ENCODE measurements at regions not wholly inside any gene's neighbourhood (a gene's known extent, or its start where the extent isn't known, plus 50 kb on each side); places are given as distances from the start of the nearest gene placed in this dataset.

DNA sequence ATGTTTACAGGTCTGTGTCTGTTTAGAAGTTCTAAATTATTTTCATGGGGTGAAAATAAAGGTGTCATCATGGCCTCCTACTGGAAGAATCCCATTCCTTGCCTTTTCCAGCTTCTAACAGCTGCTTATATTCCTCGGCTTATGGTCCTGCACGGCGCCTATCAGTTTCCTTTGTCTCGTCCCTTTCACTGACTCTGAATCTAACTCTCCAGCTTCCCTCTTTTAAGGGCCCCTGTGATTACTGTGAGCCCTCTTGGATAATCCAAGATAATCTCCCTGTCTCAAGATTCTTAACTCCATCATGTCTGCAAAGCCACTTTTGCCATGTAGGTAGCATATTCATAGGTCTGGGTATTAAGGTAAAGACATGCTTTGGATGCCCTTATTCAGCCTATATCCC lies 441.0 kb upstream of the ERCC4 start:
- no TSS peak for BruUV-seq (replicated peaks)
- Histone ChIP-seq H3K4me3 (no peak overlapping the region), H3K9me3 (replicated peaks; ENCODE audit: control insufficient read depth, insufficient read depth, low read depth, low read length) (no peaks in the 10 kb centered on the region), H4K20me1 (replicated peaks; ENCODE audit: control insufficient read depth, insufficient read depth, low read length) (no peaks in the 10 kb centered on the region), H3K27ac (ENCODE audit: extremely low read depth, low read depth, low read length) (no peak overlapping the region), H2AFZ (ENCODE audit: low read depth, low read length) (no peak overlapping the region), H3K36me3 (ENCODE audit: control insufficient read depth, insufficient read depth, low read length) (no peaks in the 10 kb centered on the region), H3K27me3 (ENCODE audit: control insufficient read depth in 2 of 2, insufficient read depth in 2 of 2, low read length in 2 of 2) (no peaks in the 10 kb centered on the region; a peak in 1 of 5 replicates), H3K9me1 (ENCODE audit: control insufficient read depth, insufficient read depth, low read length) (no peaks in the 10 kb centered on the region), H3K79me2 (ENCODE audit: control insufficient read depth, insufficient read depth, low read length) (no peaks in the 10 kb centered on the region), H3K9ac (ENCODE audit: insufficient read depth in 1 of 2, low read depth in 2 of 2, low read length in 2 of 2) (no peak overlapping the region), H3K4me2 (ENCODE audit: insufficient read depth, low read length) (no peak overlapping the region), H3K4me1 (replicated peaks in 1 of 2; ENCODE audit: control insufficient read depth in 2 of 2, insufficient read depth in 2 of 2, low read length in 2 of 2) (no peaks in the 10 kb centered on the region)
- ATAC-seq: no peak
- WGBS (ENCODE audit: insufficient coverage, low coverage, missing lambda C conversion rate): 0% methylated on average over 4 of the region's 4 CpGs
- POLR2A ChIA-PET: no interaction called here
- TF ChIP-seq ZNF274 (IDR thresholded peaks at IDR 0.05; ENCODE audit: borderline replicate concordance, low read depth, low read length): no peak
- TF ChIP-seq, protein P1, sequence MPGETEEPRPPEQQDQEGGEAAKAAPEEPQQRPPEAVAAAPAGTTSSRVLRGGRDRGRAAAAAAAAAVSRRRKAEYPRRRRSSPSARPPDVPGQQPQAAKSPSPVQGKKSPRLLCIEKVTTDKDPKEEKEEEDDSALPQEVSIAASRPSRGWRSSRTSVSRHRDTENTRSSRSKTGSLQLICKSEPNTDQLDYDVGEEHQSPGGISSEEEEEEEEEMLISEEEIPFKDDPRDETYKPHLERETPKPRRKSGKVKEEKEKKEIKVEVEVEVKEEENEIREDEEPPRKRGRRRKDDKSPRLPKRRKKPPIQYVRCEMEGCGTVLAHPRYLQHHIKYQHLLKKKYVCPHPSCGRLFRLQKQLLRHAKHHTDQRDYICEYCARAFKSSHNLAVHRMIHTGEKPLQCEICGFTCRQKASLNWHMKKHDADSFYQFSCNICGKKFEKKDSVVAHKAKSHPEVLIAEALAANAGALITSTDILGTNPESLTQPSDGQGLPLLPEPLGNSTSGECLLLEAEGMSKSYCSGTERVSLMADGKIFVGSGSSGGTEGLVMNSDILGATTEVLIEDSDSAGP (CRISPR knock-in tag; IDR thresholded peaks at IDR 0.05): no peak
- intact Hi-C loops (cut with micrococcal nuclease) (no loop called here), in situ Hi-C loops (cut with MboI) (no loop called here)
- no peak for DNase-seq (ENCODE audit: extremely low read depth in 1 of 4, low spot score in 3 of 4)
- CTCF ChIA-PET (ENCODE audit: low intra/inter-chr PET ratio): no interaction called here
- no peak for FAIRE-seq

DNA sequence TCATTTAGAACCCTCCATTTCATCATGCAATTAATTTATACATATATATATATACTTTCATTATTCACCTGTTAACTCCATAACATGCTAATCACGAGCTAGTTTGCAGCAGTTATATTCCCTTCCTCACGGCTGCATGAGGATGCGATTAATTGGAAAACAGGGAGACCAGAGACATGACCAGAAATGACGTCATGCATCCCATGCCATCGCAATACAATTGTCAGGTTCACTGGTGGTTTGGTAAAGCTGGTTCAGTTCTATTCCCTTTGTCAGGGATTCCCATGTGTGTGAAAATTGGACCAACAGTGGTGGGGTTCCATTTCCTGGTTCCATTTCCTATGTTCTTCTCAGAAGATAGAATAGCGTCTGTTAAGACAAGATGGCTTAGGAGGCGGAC lies 440.4 kb upstream of the ERCC4 start:
- H3K9me1 ChIP-seq (ENCODE audit: control insufficient read depth, insufficient read depth, low read length): no peaks in the 10 kb centered on the region
- H3K27ac ChIP-seq (ENCODE audit: extremely low read depth, low read depth, low read length): no peak overlapping the region
- H3K9me3 ChIP-seq (replicated peaks; ENCODE audit: control insufficient read depth, insufficient read depth, low read depth, low read length): no peaks in the 10 kb centered on the region
- no peaks in the 10 kb centered on the region for H3K4me1 ChIP-seq (replicated peaks in 1 of 2; ENCODE audit: control insufficient read depth in 2 of 2, insufficient read depth in 2 of 2, low read length in 2 of 2)
- ChIA-PET POLR2A (interaction anchor here (0.6 kb wide), 1 partner anchor 163 kb away, joined by 3 read pairs; no protein-coding TSS in a partner anchor), CTCF (ENCODE audit: low intra/inter-chr PET ratio) (no interaction called here)
- H3K4me3 ChIP-seq: no peak overlapping the region
- H3K9ac ChIP-seq (ENCODE audit: insufficient read depth in 1 of 2, low read depth in 2 of 2, low read length in 2 of 2): no peak overlapping the region
- intact Hi-C loops (cut with micrococcal nuclease): no loop called here
- H3K27me3 ChIP-seq (ENCODE audit: control insufficient read depth in 2 of 2, insufficient read depth in 2 of 2, low read length in 2 of 2): no peaks in the 10 kb centered on the region; a peak in 1 of 5 replicates
- FAIRE-seq (no peak), ATAC-seq (no peak), DNase-seq (ENCODE audit: extremely low read depth in 1 of 4, low spot score in 3 of 4) (no peak)
- H4K20me1 ChIP-seq (replicated peaks; ENCODE audit: control insufficient read depth, insufficient read depth, low read length): no peaks in the 10 kb centered on the region
- in situ Hi-C loops (cut with MboI): no loop called here
- H3K36me3 ChIP-seq (ENCODE audit: control insufficient read depth, insufficient read depth, low read length): no peaks in the 10 kb centered on the region
- BruUV-seq (replicated peaks): no TSS peak
- H3K4me2 ChIP-seq (ENCODE audit: insufficient read depth, low read length): no peak overlapping the region
- no peaks in the 10 kb centered on the region for H3K79me2 ChIP-seq (ENCODE audit: control insufficient read depth, insufficient read depth, low read length)
- no peak overlapping the region for H2AFZ ChIP-seq (ENCODE audit: low read depth, low read length)
- TF ChIP-seq ZNF124 (CRISPR knock-in tag; IDR thresholded peaks at IDR 0.05): no peak
- TF ChIP-seq ATF7 (IDR thresholded peaks at IDR 0.05): peak; percentile 33; the same call in 1 of the 2 replicates
- TF ChIP-seq NR4A1 (CRISPR knock-in tag; IDR thresholded peaks at IDR 0.05): no peak
- TF ChIP-seq NR4A1 (tag; IDR thresholded peaks at IDR 0.05): no peak
- TF ChIP-seq, protein P2, sequence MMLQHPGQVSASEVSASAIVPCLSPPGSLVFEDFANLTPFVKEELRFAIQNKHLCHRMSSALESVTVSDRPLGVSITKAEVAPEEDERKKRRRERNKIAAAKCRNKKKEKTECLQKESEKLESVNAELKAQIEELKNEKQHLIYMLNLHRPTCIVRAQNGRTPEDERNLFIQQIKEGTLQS (IDR thresholded peaks at IDR 0.05): peak; percentile 70
- TF ChIP-seq, protein P2 (CRISPR knock-in tag; conservative IDR thresholded peaks at IDR 0.05): no peak
- peak; percentile 64; the same call in 1 of the 2 replicates for TF ChIP-seq JUNB (CRISPR knock-in tag; conservative IDR thresholded peaks at IDR 0.05)
- WGBS (ENCODE audit: insufficient coverage, low coverage, missing lambda C conversion rate): 0% methylated on average over 7 of the region's 7 CpGs
